Thymus (tissue), 11 donors: ENCODE measurements at regions not wholly inside any gene's neighbourhood (a gene's known extent, or its start where the extent isn't known, plus 50 kb on each side); places are given as distances from the start of the nearest gene placed in this dataset.

Source experiments
- DNase-seq, 9 donors: peaks; one replicate each; pipeline ENCODE4 v3.0.0-alpha.2; 2013; ENCODE audit warnings: low spot score in 9 of 9, low read depth in 6 of 9, missing footprints in 1 of 9
- H3K27ac ChIP-seq, 2 donors: one replicate each; pipeline ENCODE4 v1.5.1; 2013; ENCODE audit warnings: control low read depth in 1 of 2, low read depth in 1 of 2, low read length in 1 of 2, mild to moderate bottlenecking in 1 of 2, moderate library complexity in 1 of 2
- H3K27me3 ChIP-seq, 2 donors: one replicate each; pipeline ENCODE4 v1.5.1; 2013; ENCODE audit warnings: low read length in 1 of 2; ENCODE audit not compliant: control insufficient read depth in 2 of 2, insufficient read depth in 1 of 2
- H3K36me3 ChIP-seq, 2 donors: one replicate each; pipeline ENCODE4 v1.5.1; 2013; ENCODE audit warnings: low read length in 1 of 2, mild to moderate bottlenecking in 1 of 2, moderate library complexity in 1 of 2; ENCODE audit not compliant: control insufficient read depth in 2 of 2, insufficient read depth in 2 of 2
- H3K4me1 ChIP-seq, 2 donors: one replicate each; pipeline ENCODE4 v1.5.1; 2013; ENCODE audit warnings: low read length in 2 of 2; ENCODE audit not compliant: control insufficient read depth in 2 of 2, insufficient read depth in 2 of 2
- H3K4me3 ChIP-seq, 2 donors: one replicate each; pipeline ENCODE4 v1.5.1; 2013; ENCODE audit warnings: low read length in 2 of 2, control low read depth in 1 of 2, mild to moderate bottlenecking in 1 of 2
- H3K9me3 ChIP-seq, 2 donors: one replicate each; pipeline ENCODE4 v1.5.1; 2013; ENCODE audit warnings: low read length in 1 of 2, mild to moderate bottlenecking in 1 of 2; ENCODE audit not compliant: control insufficient read depth in 2 of 2, insufficient read depth in 1 of 2
- WGBS: extraction: QIAGEN DNeasy Blood & Tissue Kit; methylation state at CpG from one replicate; pipeline ENCODE4 v1.1.7; 2013; 5-methylcytosine and 5-hydroxymethylcytosine counted together
- donor health status: healthy.

DNA sequence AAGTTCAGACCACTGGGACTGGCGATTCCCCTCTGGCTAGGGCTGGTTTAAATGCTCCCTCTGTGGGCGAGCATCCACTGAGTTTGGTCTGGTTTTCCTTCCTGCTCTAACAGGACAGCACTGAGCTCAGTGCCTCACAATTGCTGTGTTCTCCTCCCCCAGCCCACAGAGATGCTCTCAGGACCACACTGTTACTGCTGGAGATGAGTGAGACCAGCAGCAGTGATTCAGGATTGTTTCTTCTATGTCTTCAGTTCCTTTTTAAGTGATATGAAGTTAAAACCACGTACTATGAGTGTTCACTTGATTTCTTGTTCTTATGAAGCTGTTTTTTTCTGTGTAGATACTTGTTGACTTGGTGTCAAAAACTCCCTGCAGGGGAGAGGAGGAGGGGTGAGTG, 180.4 kb upstream of the COL8A1 start:
- no peaks in the 10 kb centered on the region for H3K4me1 ChIP-seq
- no peaks in the 10 kb centered on the region for H3K9me3 ChIP-seq
- WGBS, result 90% methylated on average over 3 of the region's 3 CpGs
- no peak overlapping the region for H3K27ac ChIP-seq
- H3K4me3 ChIP-seq, result no peak overlapping the region
- DNase-seq, result no peak
- H3K36me3 ChIP-seq, result no peaks in the 10 kb centered on the region
- no peaks in the 10 kb centered on the region for H3K27me3 ChIP-seq

DNA sequence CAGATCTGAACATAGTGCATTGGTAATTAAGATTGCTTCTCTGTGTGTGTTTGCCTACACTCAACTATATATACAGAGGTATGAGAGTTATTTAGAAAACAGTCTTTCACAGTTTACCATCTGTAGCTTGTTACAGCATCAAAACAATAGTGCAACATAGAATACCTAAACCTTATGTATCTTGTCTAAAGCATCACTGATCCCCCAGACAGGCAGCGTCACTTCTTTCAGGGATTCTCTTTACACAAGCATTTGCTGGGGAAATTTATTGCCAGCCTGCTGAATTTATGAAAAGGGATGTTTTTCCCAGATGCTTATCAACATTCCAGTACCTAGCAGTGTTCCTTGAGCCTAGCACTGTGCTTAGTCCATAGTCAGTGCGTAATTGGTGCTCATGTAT, 195.8 kb upstream of the COL8A1 start:
- H3K36me3 ChIP-seq, result no peaks in the 10 kb centered on the region
- 97% methylated on average over 2 of the region's 2 CpGs for WGBS
- H3K27ac ChIP-seq, result no peak overlapping the region
- no peaks in the 10 kb centered on the region for H3K4me1 ChIP-seq
- no peaks in the 10 kb centered on the region for H3K27me3 ChIP-seq
- no peak overlapping the region for H3K4me3 ChIP-seq
- DNase-seq, result no peak
- H3K9me3 ChIP-seq, result no peaks in the 10 kb centered on the region

DNA sequence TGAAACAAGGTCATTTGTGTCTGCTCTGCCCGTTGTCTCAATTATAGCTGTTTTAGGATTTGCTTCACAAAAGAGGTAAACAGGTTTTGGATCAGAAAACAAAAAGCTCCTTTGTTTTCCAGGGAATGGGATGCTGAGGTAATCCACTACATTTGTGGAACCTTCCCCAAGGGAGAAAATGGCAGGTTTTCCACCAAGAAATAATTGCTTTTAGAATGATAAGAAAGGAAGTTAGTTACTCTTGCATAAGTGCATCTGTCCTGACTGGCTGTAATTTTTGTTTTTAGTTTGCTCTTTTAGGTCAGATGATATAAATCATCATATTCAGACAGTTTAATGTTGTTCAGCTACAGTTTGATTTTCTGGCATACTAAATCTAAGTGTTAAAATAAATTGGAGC, 198.5 kb upstream of the COL8A1 start:
- Histone ChIP-seq H3K4me3 (no peak overlapping the region), H3K4me1 (no peaks in the 10 kb centered on the region), H3K27ac (no peak overlapping the region), H3K27me3 (no peaks in the 10 kb centered on the region), H3K9me3 (no peaks in the 10 kb centered on the region), H3K36me3 (no peaks in the 10 kb centered on the region)
- no peak for DNase-seq
- 90% methylated on average over 1 of the region's 1 CpG for WGBS

DNA sequence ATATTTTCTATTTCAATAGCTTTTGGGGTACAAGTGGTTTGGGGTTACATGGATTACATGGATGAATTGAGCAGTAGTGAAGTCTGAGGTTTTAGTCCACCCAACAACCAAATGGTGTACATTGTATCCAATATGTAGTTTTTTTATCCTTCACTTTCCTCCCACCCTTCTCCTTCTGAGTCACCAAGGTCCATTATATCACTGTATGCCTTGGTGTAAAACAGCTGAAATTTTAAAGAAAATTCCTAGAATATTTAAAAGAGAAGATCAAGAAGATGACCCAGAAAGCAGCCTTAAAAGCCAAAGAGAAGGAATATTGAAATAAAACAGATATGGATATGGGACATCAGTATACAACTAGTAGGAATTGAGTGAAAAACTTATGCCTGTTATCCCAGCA, 204.2 kb upstream of the COL8A1 start:
- no peak for DNase-seq
- H3K36me3 ChIP-seq, result no peaks in the 10 kb centered on the region
- no peaks in the 10 kb centered on the region for H3K9me3 ChIP-seq
- H3K27me3 ChIP-seq, result no peaks in the 10 kb centered on the region
- H3K27ac ChIP-seq, result no peak overlapping the region
- H3K4me1 ChIP-seq, result no peaks in the 10 kb centered on the region
- H3K4me3 ChIP-seq, result no peak overlapping the region

DNA sequence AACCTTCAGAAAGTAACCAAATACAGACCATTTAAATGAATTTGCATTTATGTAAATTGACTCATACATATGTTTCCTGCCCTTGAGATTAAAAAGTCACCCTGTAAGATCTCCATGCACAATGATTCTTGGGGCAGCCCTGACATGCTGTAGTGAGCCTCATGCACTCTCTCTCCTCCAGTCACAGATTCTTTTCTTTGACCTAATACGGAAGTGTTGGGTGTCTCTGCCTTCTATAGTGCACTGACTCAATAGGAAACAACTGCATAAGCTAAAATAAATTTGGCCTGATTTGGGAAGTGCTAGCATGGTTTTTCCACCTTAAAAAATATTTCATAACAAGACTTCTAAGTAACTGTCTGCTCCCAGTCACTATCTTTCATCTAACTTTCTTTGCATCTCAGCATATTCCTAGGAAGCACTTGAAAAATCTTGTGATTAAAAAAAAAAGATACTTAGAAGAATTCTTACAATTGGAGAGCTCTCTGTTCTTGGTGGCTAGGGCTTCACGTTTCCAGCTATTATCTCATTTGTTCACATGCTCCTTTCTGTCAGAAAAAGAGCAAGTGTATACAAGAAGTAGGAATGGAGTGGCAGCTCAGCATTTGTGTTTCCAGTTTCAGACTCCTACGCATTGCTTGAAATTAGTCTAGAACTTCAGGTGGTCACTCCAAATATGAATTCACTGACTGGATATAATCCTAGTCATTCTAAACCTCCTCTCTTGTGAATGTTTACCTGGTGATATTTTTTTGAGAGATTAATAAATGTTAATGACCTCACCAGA, 207.9 kb upstream of the COL8A1 start:
- H3K9me3 ChIP-seq, result no peaks in the 10 kb centered on the region
- no peaks in the 10 kb centered on the region for H3K4me1 ChIP-seq
- H3K4me3 ChIP-seq, result no peak overlapping the region
- H3K36me3 ChIP-seq, result no peaks in the 10 kb centered on the region
- no peak overlapping the region for H3K27ac ChIP-seq
- WGBS, result 89% methylated on average over 3 of the region's 3 CpGs
- no peak for DNase-seq
- no peaks in the 10 kb centered on the region for H3K27me3 ChIP-seq

DNA sequence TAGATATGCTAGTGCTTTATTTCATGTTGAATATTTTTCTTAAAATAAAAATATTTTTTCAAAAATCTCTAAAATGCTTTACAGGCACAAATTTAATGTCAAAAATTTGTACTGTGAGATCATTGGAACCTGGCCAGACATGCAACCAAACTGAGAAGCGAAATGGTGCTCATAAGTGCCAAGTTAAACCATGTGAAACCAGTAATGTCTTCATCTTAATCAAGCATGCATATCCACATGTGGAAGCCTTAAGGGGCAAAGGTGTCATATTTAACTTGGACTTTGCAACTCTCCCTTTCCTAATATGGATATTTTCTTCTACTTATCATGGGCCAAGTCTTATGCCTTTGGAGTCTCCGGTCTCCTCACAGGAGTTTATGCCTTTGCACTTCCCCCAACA, 208.9 kb upstream of the COL8A1 start:
- Histone ChIP-seq H3K4me1 (no peaks in the 10 kb centered on the region), H3K27me3 (no peaks in the 10 kb centered on the region), H3K9me3 (no peaks in the 10 kb centered on the region), H3K27ac (no peak overlapping the region), H3K4me3 (no peak overlapping the region), H3K36me3 (no peaks in the 10 kb centered on the region)
- no peak for DNase-seq
- 85% methylated on average over 2 of the region's 2 CpGs for WGBS

DNA sequence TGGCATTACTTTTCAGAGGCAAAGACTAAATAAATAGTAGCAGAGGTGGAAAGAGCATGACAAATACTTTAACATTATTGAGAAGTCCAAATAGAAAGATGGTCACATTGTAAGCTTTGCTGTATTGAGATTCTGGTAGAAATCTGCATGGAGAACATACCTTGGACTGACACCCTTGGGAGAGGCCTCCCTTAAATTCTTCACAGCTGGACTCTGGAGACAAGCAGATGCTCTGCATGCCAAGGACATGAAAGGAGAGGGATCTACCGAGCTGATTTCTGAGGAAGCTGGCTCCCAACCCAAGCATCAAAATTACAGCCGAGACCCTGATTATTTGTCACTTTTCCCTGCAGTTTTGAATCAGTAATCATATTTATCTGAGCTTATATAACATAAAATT, 212.5 kb upstream of the COL8A1 start:
- Histone ChIP-seq H3K4me1 (no peaks in the 10 kb centered on the region), H3K4me3 (no peak overlapping the region), H3K27ac (no peak overlapping the region), H3K9me3 (no peaks in the 10 kb centered on the region), H3K27me3 (no peaks in the 10 kb centered on the region), H3K36me3 (no peaks in the 10 kb centered on the region)
- DNase-seq, result no peak
- WGBS, result 80% methylated on average over 2 of the region's 2 CpGs

DNA sequence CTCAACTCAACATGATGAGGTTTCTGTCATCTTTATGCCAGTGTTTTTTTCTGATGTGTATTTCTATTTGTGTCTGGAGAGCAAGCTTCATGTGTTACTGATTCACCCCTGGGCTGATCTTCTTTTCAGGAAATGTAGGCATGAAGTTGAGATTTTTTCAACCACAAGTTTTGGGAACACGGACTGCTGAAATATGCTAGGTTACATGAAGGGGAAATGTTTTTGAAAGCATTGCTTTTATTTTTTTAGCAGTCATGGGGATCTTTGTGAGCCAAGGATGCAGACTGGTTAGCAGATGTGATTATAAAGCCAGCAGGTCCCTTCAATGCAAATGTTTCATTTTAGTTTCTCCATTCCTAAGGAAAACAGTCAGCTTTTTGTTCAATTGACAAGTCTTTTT, 219.3 kb upstream of the COL8A1 start:
- Histone ChIP-seq H3K9me3 (no peaks in the 10 kb centered on the region), H3K27me3 (no peaks in the 10 kb centered on the region), H3K27ac (no peak overlapping the region), H3K4me1 (no peaks in the 10 kb centered on the region), H3K4me3 (no peak overlapping the region), H3K36me3 (no peaks in the 10 kb centered on the region)
- WGBS, result 31% methylated on average over 1 of the region's 1 CpG
- no peak for DNase-seq

DNA sequence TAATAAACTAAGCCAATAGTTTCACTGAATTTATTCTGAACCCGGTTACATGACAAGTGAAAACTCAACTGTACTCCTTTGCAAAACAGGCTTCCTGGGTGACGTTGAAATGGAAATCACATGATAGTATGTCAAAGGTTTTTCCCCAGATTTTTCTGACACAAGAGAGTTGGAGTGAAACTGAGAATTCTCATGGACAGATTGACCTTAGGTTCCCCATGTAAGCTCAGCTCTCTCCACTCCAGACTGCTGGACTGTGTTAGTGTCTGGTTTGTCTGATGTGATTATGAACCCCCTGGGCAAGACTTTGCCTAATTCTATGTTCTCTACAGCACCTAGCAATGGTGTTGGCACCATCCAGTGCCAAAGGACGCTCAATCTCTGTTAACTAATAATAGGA, 219.7 kb upstream of the COL8A1 start:
- Histone ChIP-seq H3K9me3 (no peaks in the 10 kb centered on the region), H3K27me3 (no peaks in the 10 kb centered on the region), H3K4me1 (no peaks in the 10 kb centered on the region), H3K36me3 (no peaks in the 10 kb centered on the region), H3K4me3 (no peak overlapping the region), H3K27ac (no peak overlapping the region)
- WGBS, result 80% methylated on average over 3 of the region's 3 CpGs
- no peak for DNase-seq
